GM18526 (cell line): ENCODE measurements at regions not wholly inside any gene's neighbourhood (a gene's known extent, or its start where the extent isn't known, plus 50 kb on each side); places are given as distances from the start of the nearest gene placed in this dataset.

Source experiments
- POLR2A ChIP-seq: IDR thresholded peaks from 3 replicates; pipeline ENCODE4 v1.6.1; 2011; ENCODE audit not compliant: insufficient read length; ENCODE audit errors: extremely low read depth

- TF ChIP-seq POLR2A: no peak
Measured at GRCh38 chr14:22084393-22085281, 411.0 kb upstream of the OR4E1 start.

- no peak for TF ChIP-seq POLR2A
Measured at GRCh38 chr14:22081337-22081736, 407.7 kb upstream of the OR4E1 start.

- TF ChIP-seq POLR2A: no peak
Measured at GRCh38 chr14:22079766-22080165, 406.1 kb upstream of the OR4E1 start.

- no peak for TF ChIP-seq POLR2A
Measured at GRCh38 chr14:22073801-22074200, 400.2 kb upstream of the OR4E1 start.

- TF ChIP-seq POLR2A: no peak
Measured at GRCh38 chr14:22071006-22071405, 397.4 kb upstream of the OR4E1 start.

- no peak for TF ChIP-seq POLR2A
Measured at GRCh38 chr14:22070119-22070982, 396.7 kb upstream of the OR4E1 start.

- no peak for TF ChIP-seq POLR2A
Measured at GRCh38 chr14:22065347-22065746, 391.7 kb upstream of the OR4E1 start.

- no peak for TF ChIP-seq POLR2A
Measured at GRCh38 chr14:22059201-22059600, 385.6 kb upstream of the OR4E1 start.

GRCh38 chr14:22052795-22053194, 379.2 kb upstream of the OR4E1 start:
- TF ChIP-seq POLR2A: no peak

- no peak for TF ChIP-seq POLR2A
Measured at GRCh38 chr14:22047115-22047514, 373.5 kb upstream of the OR4E1 start.

- no peak for TF ChIP-seq POLR2A
Measured at GRCh38 chr14:22046063-22046462, 372.4 kb upstream of the OR4E1 start.

GRCh38 chr14:22044193-22044592, 370.6 kb upstream of the OR4E1 start:
- TF ChIP-seq POLR2A: no peak

GRCh38 chr14:22040781-22041125, 367.1 kb upstream of the OR4E1 start:
- TF ChIP-seq POLR2A: no peak

- TF ChIP-seq POLR2A: no peak
Measured at GRCh38 chr14:22039938-22040780, 366.5 kb upstream of the OR4E1 start.

- TF ChIP-seq POLR2A: no peak
Measured at GRCh38 chr14:22036541-22037239, 363.1 kb upstream of the OR4E1 start.
